NAMALWA (cell line): ENCODE measurements at regions not wholly inside any gene's neighbourhood (a gene's known extent, or its start where the extent isn't known, plus 50 kb on each side); places are given as distances from the start of the nearest gene placed in this dataset.
"Not testable (repeated sequence)": the region's sequence is repeated elsewhere in the genome, so short reads cannot be mapped to it uniquely, and the experiment has no call there.

Experiments
- DNase-seq: peaks from one replicate; pipeline ENCODE4 v3.0.0-alpha.2; 2015; ENCODE audit warnings: low spot score

GRCh38 chr6:141877275-141877983 is 255.3 kb upstream of the GJE1 start:
- no peak for DNase-seq

- DNase-seq = no peak
These were observed 257.7 kb upstream of the GJE1 start for GRCh38 chr6:141874930-141875602.

- DNase-seq = not testable (repeated sequence)
These were observed 263.2 kb upstream of the GJE1 start for GRCh38 chr6:141869509-141869908.

- no peak for DNase-seq
These were observed 265.0 kb upstream of the GJE1 start for GRCh38 chr6:141867767-141868166.

GRCh38 chr6:141866731-141867497 is 265.8 kb upstream of the GJE1 start:
- DNase-seq = no peak

GRCh38 chr6:141851063-141851462 is 281.7 kb upstream of the GJE1 start:
- no peak for DNase-seq

- DNase-seq = no peak
These were observed 284.5 kb upstream of the GJE1 start for GRCh38 chr6:141848029-141848890.

GRCh38 chr6:141846639-141847038 is 286.1 kb upstream of the GJE1 start:
- no peak for DNase-seq

- DNase-seq = no peak
These were observed 289.4 kb upstream of the GJE1 start for GRCh38 chr6:141843178-141843834.

- no peak for DNase-seq
These were observed 299.6 kb upstream of the GJE1 start for GRCh38 chr6:141833001-141833655.

GRCh38 chr6:141830530-141830929 is 302.2 kb upstream of the GJE1 start:
- no peak for DNase-seq

GRCh38 chr6:141829566-141830360 is 303.0 kb upstream of the GJE1 start:
- no peak for DNase-seq

- DNase-seq = no peak
These were observed 308.4 kb upstream of the GJE1 start for GRCh38 chr6:141824350-141824749.

GRCh38 chr6:141815039-141815438 is 317.7 kb upstream of the GJE1 start:
- not testable (repeated sequence) for DNase-seq

GRCh38 chr6:141809901-141810300 is 322.8 kb upstream of the GJE1 start:
- no peak for DNase-seq

GRCh38 chr6:141808662-141809061 is 324.1 kb upstream of the GJE1 start:
- DNase-seq = no peak

GRCh38 chr6:141800973-141801372 is 331.8 kb upstream of the GJE1 start:
- not testable (repeated sequence) for DNase-seq

- DNase-seq = no peak
These were observed 341.8 kb upstream of the GJE1 start for GRCh38 chr6:141790921-141791320.

GRCh38 chr6:141788096-141788495 is 344.6 kb upstream of the GJE1 start:
- no peak for DNase-seq

- no peak for DNase-seq
These were observed 349.1 kb upstream of the GJE1 start for GRCh38 chr6:141783585-141783984.
